ENCODE measurements at regions not wholly inside any gene's neighbourhood (a gene's known extent, or its start where the extent isn't known, plus 50 kb on each side); places are given as distances from the start of the nearest gene placed in this dataset.

DNA sequence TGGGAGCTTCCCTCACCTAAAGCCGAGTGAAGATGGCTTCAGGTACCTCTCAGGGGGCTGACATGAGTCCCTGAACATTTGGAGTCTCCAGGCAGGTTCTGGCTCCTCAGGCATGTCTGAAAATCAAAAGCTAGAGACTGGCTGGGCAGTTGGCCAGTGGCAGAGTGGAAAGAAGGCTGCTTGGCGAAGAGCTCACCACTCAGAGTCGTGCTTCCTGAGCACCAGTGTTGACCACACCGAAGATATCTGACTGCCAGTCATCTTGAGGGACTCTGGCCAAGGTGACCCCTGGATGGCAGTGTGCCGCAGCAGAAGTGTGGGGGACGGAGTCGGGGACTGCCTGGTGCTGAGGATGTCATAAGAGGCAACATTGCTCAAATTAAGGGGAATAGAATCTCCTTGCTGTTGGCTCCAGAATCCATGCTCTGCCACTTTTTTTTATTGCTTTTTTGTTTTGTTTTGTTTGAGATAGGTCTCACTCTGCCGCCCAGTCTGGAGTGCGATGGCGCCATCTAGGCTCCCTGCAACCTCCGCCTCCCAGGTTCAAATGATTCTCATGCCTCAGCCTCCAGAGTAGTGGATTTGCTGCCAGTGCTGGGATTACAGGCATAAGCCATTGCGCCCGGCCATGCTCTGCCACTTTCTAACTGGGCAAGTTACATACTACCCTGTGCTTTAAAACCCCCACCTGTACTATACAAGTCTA, 172.5 kb upstream of the GATB start:
- DNase-seq = no peak
- CTCF ChIA-PET = no interaction called here
- Mint-ChIP-seq H3K27ac (no peak overlapping the region), H3K4me1 (peaks cover 6% of the 10 kb centered on the region), H3K9me3 (no peaks in the 10 kb centered on the region), H3K4me3 (no peak overlapping the region), H3K27me3 (no peaks in the 10 kb centered on the region), H3K36me3 (no peaks in the 10 kb centered on the region)

DNA sequence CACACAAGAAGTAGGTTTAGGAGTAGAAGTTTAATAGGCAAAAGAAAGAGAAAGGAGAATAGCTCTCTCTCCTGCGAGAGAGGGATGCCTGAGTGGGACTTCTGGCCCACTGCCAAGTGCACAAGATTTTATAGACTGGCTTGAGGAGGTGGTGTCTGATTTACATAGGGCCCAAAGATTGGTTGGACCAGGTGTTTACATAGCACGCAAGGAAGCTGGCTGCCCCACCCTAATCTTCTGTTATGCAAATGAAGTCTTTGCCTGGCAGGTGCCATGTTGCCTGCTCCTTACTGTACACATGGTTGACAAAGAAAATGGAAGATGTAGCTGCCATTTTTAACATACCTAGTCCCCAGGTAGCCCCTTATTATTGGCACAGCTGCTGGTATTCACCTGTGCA, 170.8 kb upstream of the GATB start:
- DNase-seq = no peak
- peaks cover 2% of the 10 kb centered on the region for H3K27me3 Mint-ChIP-seq
- no peak overlapping the region for H3K4me3 Mint-ChIP-seq
- no peaks in the 10 kb centered on the region for H3K9me3 Mint-ChIP-seq
- H3K27ac Mint-ChIP-seq = no peak overlapping the region
- H3K36me3 Mint-ChIP-seq = no peaks in the 10 kb centered on the region
- H3K4me1 Mint-ChIP-seq = peaks cover 6% of the 10 kb centered on the region
- CTCF ChIA-PET = interaction anchor here (1.0 to 1.2 kb wide), 2 partner anchors 24 to 41 kb away, joined by 3 to 4 read pairs; no protein-coding TSS in a partner anchor

DNA sequence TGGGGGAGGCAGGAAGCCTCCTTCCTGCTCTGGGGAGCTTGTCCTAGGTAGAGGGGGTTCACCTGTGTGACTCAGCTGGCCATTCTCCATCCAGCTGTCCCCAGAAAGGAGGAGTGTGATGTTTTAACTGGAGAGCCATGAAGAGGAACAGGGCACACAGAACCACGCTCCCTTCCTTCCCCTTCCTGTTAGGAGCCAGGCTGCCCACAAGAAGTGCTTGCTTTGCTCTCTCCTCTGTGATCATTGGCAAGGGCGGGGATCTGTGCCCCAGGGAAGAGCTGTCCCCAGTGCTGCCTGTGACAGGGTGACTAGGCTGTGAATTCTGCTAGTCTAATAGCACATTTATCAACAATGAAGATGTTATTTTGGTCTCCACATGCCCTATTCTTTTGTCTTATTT, 169.6 kb upstream of the GATB start:
- CTCF ChIA-PET = no interaction called here
- DNase-seq = no peak
- Mint-ChIP-seq H3K27ac (no peak overlapping the region), H3K27me3 (peaks cover 8% of the 10 kb centered on the region), H3K4me3 (no peak overlapping the region), H3K4me1 (peaks cover 6% of the 10 kb centered on the region), H3K36me3 (no peaks in the 10 kb centered on the region), H3K9me3 (no peaks in the 10 kb centered on the region)

DNA sequence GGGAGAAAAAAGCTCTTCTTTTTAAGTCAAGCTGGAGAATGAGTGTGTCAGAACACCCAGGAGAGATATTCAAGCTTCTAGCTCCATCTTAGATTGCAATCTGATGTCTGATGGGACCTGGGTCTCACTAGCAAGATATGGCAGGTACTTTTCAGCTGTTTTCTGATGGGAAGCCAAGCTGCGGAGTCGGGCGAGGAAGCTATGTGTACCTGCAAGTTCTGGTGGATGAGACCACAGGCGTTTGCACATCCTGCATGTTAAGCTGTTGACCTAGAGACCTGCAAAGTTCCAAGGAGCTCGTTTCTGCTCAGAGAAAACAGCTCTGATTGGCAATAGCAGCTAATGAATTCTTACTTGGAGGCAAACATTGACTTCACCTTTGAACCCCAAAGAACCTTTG, 167.3 kb upstream of the GATB start:
- no peak overlapping the region for H3K4me3 Mint-ChIP-seq
- no peak for DNase-seq
- H3K9me3 Mint-ChIP-seq = no peaks in the 10 kb centered on the region
- peaks cover 13% of the 10 kb centered on the region for H3K27me3 Mint-ChIP-seq
- no peak overlapping the region for H3K27ac Mint-ChIP-seq
- CTCF ChIA-PET = interaction anchor here (1.3 kb wide), 1 partner anchor 10 kb away, joined by 3 read pairs; no protein-coding TSS in a partner anchor
- no peaks in the 10 kb centered on the region for H3K36me3 Mint-ChIP-seq
- peaks cover 6% of the 10 kb centered on the region for H3K4me1 Mint-ChIP-seq

DNA sequence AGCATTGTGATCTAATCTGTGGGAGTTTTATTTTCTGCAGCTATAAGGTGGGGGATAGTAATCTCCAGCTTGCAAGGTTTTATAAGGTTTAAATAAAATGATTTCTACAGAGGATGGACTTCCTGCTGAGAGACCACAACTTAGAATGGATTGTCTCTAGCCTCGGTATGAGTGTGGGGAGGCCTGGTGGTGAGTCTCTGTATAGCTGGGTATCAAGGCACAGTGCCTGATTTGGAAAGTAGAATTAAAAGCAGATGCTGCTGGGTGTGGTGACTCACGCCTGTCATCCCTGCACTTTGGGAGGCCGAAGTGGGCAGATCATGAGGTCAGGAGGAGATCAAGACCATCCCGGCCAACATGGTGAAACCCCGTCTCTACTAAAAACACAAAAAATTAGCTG, 162.0 kb upstream of the GATB start:
- H3K27ac Mint-ChIP-seq = no peak overlapping the region
- CTCF ChIA-PET = interaction anchor here (1.6 kb wide), 1 partner anchor 10 kb away, joined by 3 read pairs; no protein-coding TSS in a partner anchor

DNA sequence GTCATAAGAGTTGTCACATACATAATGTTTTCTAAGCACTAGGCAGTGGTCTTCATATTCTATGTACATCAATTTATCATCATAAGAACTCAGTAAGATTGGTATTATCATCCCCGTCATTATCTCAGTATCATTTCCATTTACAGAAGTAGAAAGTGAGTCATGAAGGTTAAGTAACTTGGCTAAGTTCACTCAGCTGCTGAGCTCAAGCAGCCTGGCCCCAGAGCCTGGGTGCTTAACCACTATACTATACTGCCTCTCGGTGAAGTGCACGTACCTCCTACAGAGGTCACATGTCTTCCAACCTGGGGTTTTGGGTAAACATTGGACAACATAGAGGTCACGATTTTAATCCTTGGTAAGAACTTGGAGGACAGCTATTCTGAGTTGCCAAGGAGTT, 161.5 kb upstream of the GATB start:
- CTCF ChIA-PET = interaction anchor here (1.6 kb wide), 1 partner anchor 10 kb away, joined by 3 read pairs; no protein-coding TSS in a partner anchor
- Mint-ChIP-seq H3K36me3 (no peaks in the 10 kb centered on the region), H3K27me3 (peaks cover 13% of the 10 kb centered on the region), H3K4me3 (no peak overlapping the region), H3K27ac (no peak overlapping the region), H3K9me3 (no peaks in the 10 kb centered on the region), H3K4me1 (no peaks in the 10 kb centered on the region)
- DNase-seq = no peak

More for the DNA sequence above, 162.0 kb upstream of the GATB start:
- Mint-ChIP-seq H3K4me1 (no peaks in the 10 kb centered on the region), H3K4me3 (no peak overlapping the region), H3K27me3 (peaks cover 13% of the 10 kb centered on the region), H3K9me3 (no peaks in the 10 kb centered on the region), H3K36me3 (no peaks in the 10 kb centered on the region)
- DNase-seq = no peak

DNA sequence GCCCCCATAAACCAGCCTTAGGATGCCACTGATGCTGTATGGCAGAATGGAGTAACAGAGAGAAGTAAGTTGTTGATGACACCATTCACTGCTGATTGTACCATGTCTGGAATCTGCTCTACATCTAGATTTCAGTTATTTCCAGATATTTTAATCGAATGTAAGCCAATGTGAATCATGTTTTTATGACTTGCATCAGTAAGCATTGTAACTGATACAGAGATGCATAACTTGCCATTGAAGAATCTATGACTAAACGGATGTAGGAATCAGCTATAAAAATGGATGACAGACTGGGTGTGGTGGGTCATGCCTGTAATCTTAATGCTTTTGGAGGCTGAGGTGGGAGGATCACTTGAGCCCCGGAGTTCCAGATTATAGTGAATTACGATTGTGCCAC, 161.0 kb upstream of the GATB start:
- Mint-ChIP-seq H3K4me1 (no peaks in the 10 kb centered on the region), H3K36me3 (no peaks in the 10 kb centered on the region), H3K27me3 (peaks cover 13% of the 10 kb centered on the region), H3K27ac (no peak overlapping the region), H3K9me3 (no peaks in the 10 kb centered on the region), H3K4me3 (no peak overlapping the region)
- CTCF ChIA-PET = interaction anchor here (1.6 kb wide), 1 partner anchor 9 kb away, joined by 3 read pairs; no protein-coding TSS in a partner anchor
- no peak for DNase-seq

DNA sequence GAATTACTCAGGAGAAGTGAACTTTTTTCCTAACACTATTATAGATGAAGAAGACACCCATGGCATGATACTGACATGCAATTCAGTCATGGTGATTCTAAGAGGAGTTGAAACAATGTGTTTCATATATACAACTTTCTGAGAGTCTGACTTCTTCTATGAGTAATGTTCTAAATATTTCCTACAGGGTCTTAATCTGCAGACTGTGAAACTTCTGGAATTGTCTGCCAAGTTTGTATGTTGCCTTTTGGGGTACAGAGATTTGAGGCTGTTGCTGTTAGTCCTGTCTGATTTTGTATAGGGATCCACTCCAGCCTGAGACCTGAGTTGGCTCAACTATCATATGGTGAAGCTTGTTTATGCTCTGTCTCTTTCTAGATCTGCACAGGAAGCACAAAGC, 160.6 kb upstream of the GATB start:
- H3K27ac Mint-ChIP-seq = no peak overlapping the region
- H3K4me1 Mint-ChIP-seq = no peaks in the 10 kb centered on the region
- CTCF ChIA-PET = no interaction called here
- H3K4me3 Mint-ChIP-seq = no peak overlapping the region
- H3K36me3 Mint-ChIP-seq = no peaks in the 10 kb centered on the region
- H3K9me3 Mint-ChIP-seq = no peaks in the 10 kb centered on the region
- H3K27me3 Mint-ChIP-seq = peaks cover 10% of the 10 kb centered on the region
- DNase-seq = no peak

DNA sequence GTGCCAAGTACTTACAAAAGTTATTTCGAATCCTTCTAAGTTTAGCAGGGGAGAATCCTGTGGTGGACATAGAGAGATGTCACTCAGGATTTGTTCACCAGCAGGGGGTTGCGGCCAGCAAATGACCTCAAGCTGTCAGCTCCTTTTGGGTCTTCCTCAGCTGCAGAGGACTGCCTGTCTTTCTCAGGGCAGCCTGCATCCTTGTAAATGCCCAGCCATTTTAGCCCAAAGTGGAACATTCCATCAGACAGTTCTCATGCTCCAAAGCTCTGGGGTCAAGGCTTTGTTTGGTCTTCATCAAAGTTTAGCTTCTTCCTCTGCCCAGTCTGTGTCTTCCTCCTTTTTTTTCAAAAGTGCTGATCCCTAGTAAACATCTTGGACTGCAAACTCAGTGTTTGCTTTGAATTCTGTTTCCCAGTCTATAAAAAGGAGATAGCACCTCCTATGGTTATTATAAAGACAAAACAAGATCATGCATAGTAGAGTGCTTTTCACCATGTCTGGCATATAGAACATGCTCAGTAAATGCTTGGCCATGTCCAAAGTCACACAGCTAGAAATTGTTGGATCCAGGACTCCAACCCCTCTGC, 156.4 kb upstream of the GATB start:
- Mint-ChIP-seq H3K27ac (no peak overlapping the region), H3K36me3 (no peaks in the 10 kb centered on the region), H3K27me3 (peaks cover 7% of the 10 kb centered on the region), H3K4me3 (no peak overlapping the region), H3K4me1 (peaks cover 5% of the 10 kb centered on the region), H3K9me3 (peaks cover 12% of the 10 kb centered on the region)
- DNase-seq = no peak
- CTCF ChIA-PET = interaction anchor here (0.7 kb wide), 1 partner anchor 29 kb away, joined by 3 read pairs; no protein-coding TSS in a partner anchor

DNA sequence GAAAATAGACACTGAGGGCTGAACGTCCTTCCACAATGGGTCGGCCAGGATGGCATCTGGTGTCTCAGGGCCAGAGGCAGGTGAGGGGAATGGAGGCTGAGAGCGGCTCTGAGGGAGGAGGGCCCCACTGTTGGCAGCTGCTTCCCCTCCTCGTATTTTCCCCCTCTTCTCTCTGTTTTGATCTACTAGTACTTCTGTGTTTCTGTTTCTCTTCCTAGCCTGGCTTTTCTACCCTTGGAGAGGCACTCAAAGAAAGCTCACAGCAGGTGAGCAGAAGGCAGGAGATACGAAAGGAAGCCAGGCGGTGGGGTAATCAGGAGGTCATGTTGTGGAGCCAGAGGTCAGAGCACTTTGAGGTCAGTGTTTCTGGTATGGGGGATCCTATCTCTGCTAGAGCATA, 151.8 kb upstream of the GATB start:
- Mint-ChIP-seq H3K27ac (no peak overlapping the region), H3K9me3 (peaks cover 12% of the 10 kb centered on the region), H3K4me1 (peaks cover 5% of the 10 kb centered on the region), H3K4me3 (no peak overlapping the region), H3K36me3 (no peaks in the 10 kb centered on the region), H3K27me3 (peaks cover 16% of the 10 kb centered on the region)
- CTCF ChIA-PET = interaction anchor here (1.2 kb wide), 1 partner anchor 10 kb away, joined by 3 read pairs; no protein-coding TSS in a partner anchor
- no peak for DNase-seq

DNA sequence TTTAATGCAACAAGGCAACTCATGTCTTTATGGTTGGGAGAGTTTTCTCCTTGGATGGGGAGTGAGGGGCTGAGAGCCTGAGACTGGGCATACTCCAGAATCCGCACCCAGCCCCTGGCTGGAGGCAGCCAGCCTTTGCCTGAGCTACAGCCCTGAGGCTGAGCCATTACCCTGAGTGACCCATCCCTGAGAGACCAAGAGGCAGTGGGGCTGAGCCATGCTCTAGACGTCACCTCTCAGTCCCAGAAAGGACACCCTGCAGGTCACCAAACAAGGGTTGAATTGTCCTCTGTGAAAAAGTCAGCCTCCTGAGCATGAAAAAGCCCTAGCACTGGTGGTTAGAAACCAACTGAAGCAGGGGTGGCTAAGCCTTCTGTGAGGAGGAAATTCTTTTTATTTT, 151.2 kb upstream of the GATB start:
- CTCF ChIA-PET = interaction anchor here (1.2 kb wide), 1 partner anchor 11 kb away, joined by 3 read pairs; no protein-coding TSS in a partner anchor
- H3K4me3 Mint-ChIP-seq = no peak overlapping the region
- peaks cover 12% of the 10 kb centered on the region for H3K9me3 Mint-ChIP-seq
- no peaks in the 10 kb centered on the region for H3K36me3 Mint-ChIP-seq
- H3K27me3 Mint-ChIP-seq = peaks cover 16% of the 10 kb centered on the region
- DNase-seq = no peak
- no peak overlapping the region for H3K27ac Mint-ChIP-seq
- peaks cover 5% of the 10 kb centered on the region for H3K4me1 Mint-ChIP-seq

DNA sequence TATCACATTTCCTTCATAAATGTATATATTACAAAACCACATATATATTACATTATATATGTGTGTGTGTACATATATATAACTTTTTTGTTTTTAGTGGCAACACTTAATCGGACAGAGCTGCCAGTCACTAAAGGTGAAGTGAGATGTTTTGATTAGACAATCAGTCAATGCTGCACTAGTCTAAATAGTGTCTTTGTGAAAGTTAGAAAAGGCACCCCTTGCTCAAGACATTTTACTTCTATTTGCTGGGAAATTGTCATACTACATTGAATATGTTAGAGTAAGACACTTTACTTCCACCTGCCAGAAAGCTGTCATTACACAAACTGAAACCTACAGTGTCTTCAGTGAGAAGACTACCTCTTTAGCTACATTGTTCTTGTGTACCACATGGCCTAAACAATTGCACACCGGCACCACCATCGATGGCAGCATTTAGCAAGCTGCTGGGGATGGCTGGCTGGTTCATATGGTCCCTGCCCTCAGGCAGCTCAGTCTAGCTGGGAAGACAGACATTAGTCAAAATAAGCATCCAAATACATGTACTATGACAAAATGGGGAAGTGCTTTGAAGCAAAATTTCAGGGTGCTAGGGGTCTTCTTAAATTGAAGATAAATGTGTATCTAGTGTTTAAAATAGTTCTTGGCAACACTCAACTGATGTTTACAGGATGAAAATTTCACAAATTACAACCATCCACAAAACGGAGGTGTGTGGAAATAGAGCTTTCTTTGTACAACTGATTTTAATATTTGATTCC, 148.1 kb upstream of the GATB start:
- DNase-seq = no peak
- peaks cover 16% of the 10 kb centered on the region for H3K4me1 Mint-ChIP-seq
- peaks cover 11% of the 10 kb centered on the region for H3K9me3 Mint-ChIP-seq
- CTCF ChIA-PET = interaction anchor here (0.8 kb wide), 1 partner anchor 223 kb away, joined by 3 read pairs; no protein-coding TSS in a partner anchor
- H3K27ac Mint-ChIP-seq = no peak overlapping the region
- H3K4me3 Mint-ChIP-seq = no peak overlapping the region
- peaks cover 4% of the 10 kb centered on the region for H3K36me3 Mint-ChIP-seq
- peaks cover 24% of the 10 kb centered on the region for H3K27me3 Mint-ChIP-seq

DNA sequence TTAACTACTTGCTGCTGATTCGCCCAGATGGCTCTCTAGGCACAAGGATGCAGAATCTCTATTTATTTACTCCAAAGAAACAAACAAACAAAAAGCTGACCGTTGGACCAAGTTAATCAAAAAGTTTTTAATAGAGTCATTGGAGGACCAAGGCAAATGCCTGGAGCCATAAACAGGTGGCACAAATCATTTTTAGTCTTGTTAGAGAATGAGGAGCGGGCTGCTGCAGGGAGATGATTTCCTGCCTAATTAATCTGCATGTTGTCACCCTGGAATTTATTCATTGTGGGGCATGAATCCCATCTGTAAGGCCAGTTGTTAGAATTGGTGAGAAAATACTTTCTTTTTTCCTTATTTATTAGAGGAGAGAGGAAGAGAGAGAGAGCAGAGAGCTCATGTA, 147.4 kb upstream of the GATB start:
- peaks cover 4% of the 10 kb centered on the region for H3K36me3 Mint-ChIP-seq
- H3K27ac Mint-ChIP-seq = no peak overlapping the region
- no peak overlapping the region for H3K4me3 Mint-ChIP-seq
- peaks cover 25% of the 10 kb centered on the region for H3K27me3 Mint-ChIP-seq
- H3K9me3 Mint-ChIP-seq = peaks cover 12% of the 10 kb centered on the region
- DNase-seq = no peak
- peaks cover 16% of the 10 kb centered on the region for H3K4me1 Mint-ChIP-seq
- CTCF ChIA-PET = interaction anchor here (0.8 to 1.1 kb wide), 2 partner anchors 23 to 224 kb away, joined by 3 to 4 read pairs; no protein-coding TSS in a partner anchor

DNA sequence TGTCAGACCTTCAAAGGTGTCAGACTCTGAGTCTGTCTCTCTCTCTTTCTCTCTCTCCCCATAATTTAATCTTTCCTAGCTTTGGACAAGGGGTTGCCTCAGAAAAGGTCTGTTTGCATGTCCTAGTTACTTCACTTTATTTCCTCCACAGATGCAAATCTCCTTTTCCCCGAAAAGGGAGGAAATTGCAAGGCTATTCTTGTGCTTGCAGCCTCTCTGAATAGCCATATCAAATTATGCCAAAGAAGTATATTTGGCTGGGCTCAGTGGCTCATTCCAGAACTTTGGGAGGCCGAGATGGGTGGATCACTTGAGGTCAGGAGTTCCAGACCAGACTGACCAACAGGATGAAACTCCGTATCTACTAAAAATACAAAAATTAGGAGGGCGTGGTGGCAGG, 145.6 kb upstream of the GATB start:
- H3K27me3 Mint-ChIP-seq = peaks cover 15% of the 10 kb centered on the region
- no peak overlapping the region for H3K4me3 Mint-ChIP-seq
- H3K9me3 Mint-ChIP-seq = peaks cover 27% of the 10 kb centered on the region
- DNase-seq = no peak
- peaks cover 11% of the 10 kb centered on the region for H3K4me1 Mint-ChIP-seq
- CTCF ChIA-PET = no interaction called here
- peaks cover 9% of the 10 kb centered on the region for H3K36me3 Mint-ChIP-seq
- H3K27ac Mint-ChIP-seq = no peak overlapping the region

All from activated naive CD4-positive, alpha-beta T cell treated with anti-CD3 and anti-CD28 coated beads, Interleukin-2, amount 10 ng/mL, durations not matched to agents 7 days and 5 days (primary cell).